H1 (cell line): ENCODE measurements at regions not wholly inside any gene's neighbourhood (a gene's known extent, or its start where the extent isn't known, plus 50 kb on each side); places are given as distances from the start of the nearest gene placed in this dataset.

ENCODE experiments used
- CTCF ChIA-PET: fragments of 300-600 bp; sonication (Branson Sonifier 250); formaldehyde crosslinking; loops from one replicate; lab custom pipeline; 2021; ENCODE audit not compliant: partially characterized antibody; lab: Charles Lee
- POLR2A ChIA-PET: fragments of 300-600 bp; sonication (Branson Sonifier 250); formaldehyde crosslinking; loops from one replicate; lab custom pipeline; 2021; ENCODE audit warnings: inconsistent platforms; ENCODE audit not compliant: partially characterized antibody; lab: Charles Lee
- DNase-seq, 2 experiments: peaks; one replicate each; pipeline versions ENCODE4 v3.0.0 to v3.0.0-alpha.2; 2010 to 2022; ENCODE audit warnings: low spot score in 2 of 2, low read depth in 1 of 2, mixed read lengths in 1 of 2
- FAIRE-seq: peaks from 2 replicates; lab custom pipeline; 2011; peaks lifted over from hg19 to GRCh38; lab: Jason Lieb, UNC
- H2AFZ ChIP-seq: 2 replicates; pipeline ENCODE4 v1.8.1; 2012; ENCODE audit warnings: low read length, inconsistent platforms
- H2AK5ac ChIP-seq: 2 replicates; pipeline ENCODE4 v1.6.1; 2013; ENCODE audit warnings: low read depth, low read length
- H2BK120ac ChIP-seq: replicated peaks from 2 replicates; pipeline ENCODE3; 2013; ENCODE audit warnings: low read depth, low read length, inconsistent platforms
- H2BK12ac ChIP-seq: 2 replicates; pipeline ENCODE4 v1.6.1; 2013; ENCODE audit warnings: low read depth, low read length
- H2BK15ac ChIP-seq: 2 replicates; pipeline ENCODE4 v1.6.1; 2013; ENCODE audit warnings: low read length
- H2BK20ac ChIP-seq: 2 replicates; pipeline ENCODE4 v1.6.1; 2013; ENCODE audit warnings: low read length
- H2BK5ac ChIP-seq: 2 replicates; pipeline ENCODE4 v1.6.1; 2013; ENCODE audit warnings: low read depth, low read length
- H3K14ac ChIP-seq: 2 replicates; pipeline ENCODE4 v1.6.1; 2013; ENCODE audit warnings: inconsistent platforms; ENCODE audit not compliant: insufficient read length
- H3K18ac ChIP-seq: 2 replicates; pipeline ENCODE4 v1.6.1; 2013; ENCODE audit warnings: low read length; ENCODE audit errors: extremely low read depth
- H3K23ac ChIP-seq: 2 replicates; pipeline ENCODE4 v1.6.1; 2013; ENCODE audit warnings: inconsistent platforms; ENCODE audit not compliant: insufficient read length
- H3K23me2 ChIP-seq: 2 replicates; pipeline ENCODE4 v1.6.1; 2013; ENCODE audit warnings: low read depth, low read length
- H3K27ac ChIP-seq: 2 replicates; pipeline ENCODE4 v1.6.1; 2011; ENCODE audit warnings: low read depth, low read length, inconsistent platforms
- H3K27me3 ChIP-seq, 4 experiments: replicated peaks in 1 of 4; 1 replicate in 1 of 4; 2 replicates in 3 of 4; pipeline versions ENCODE4 v1.6.1 to v1.8.1; 2011 to 2013; ENCODE audit warnings: low read length in 3 of 4, mild to moderate bottlenecking in 3 of 4, inconsistent platforms in 2 of 4, mixed read lengths in 2 of 4, moderate library complexity in 1 of 4; ENCODE audit not compliant: control insufficient read depth in 3 of 4, insufficient read depth in 3 of 4; ENCODE audit errors: extremely low read depth in 1 of 4
- H3K36me3 ChIP-seq, 4 experiments: 2 replicates each; pipeline versions ENCODE4 v1.6.1 to v1.8.1; 2011 to 2013; ENCODE audit warnings: mild to moderate bottlenecking in 4 of 4, low read length in 3 of 4, moderate library complexity in 2 of 4, control low read depth in 1 of 4, inconsistent platforms in 1 of 4; ENCODE audit not compliant: insufficient read depth in 4 of 4, control insufficient read depth in 2 of 4
- H3K4ac ChIP-seq: replicated peaks from 2 replicates; pipeline ENCODE3; 2013; ENCODE audit warnings: low read length, low read depth, mixed read lengths, inconsistent platforms; ENCODE audit not compliant: insufficient read length
- H3K4me1 ChIP-seq, 4 experiments: replicated peaks in 1 of 4; 1 replicate in 1 of 4; 2 replicates in 3 of 4; pipeline versions ENCODE4 v1.6.1 to v1.8.1; 2011 to 2013; ENCODE audit warnings: low read length in 3 of 4, inconsistent platforms in 2 of 4, mixed read lengths in 1 of 4; ENCODE audit not compliant: insufficient read depth in 4 of 4, control insufficient read depth in 3 of 4
- H3K4me2 ChIP-seq, 2 experiments: 2 replicates each; pipeline versions ENCODE4 v1.6.1 to v1.8.1; 2011 to 2013; ENCODE audit warnings: low read depth in 2 of 2, low read length in 2 of 2, control low read depth in 1 of 2, inconsistent platforms in 1 of 2, mild to moderate bottlenecking in 1 of 2; ENCODE audit not compliant: insufficient read depth in 1 of 2
- H3K4me3 ChIP-seq, 4 experiments: fragments of 200-600, 300-600 bp in 1 of 4; sonication (generic), shearing (Covaris generic), sonication (Bioruptor Twin) in 1 of 4; 2 replicates each; pipeline versions ENCODE4 v1.5.1 to v1.8.1; 2011 to 2016; ENCODE audit warnings: low read length in 4 of 4, low read depth in 3 of 4, control low read depth in 2 of 4, inconsistent platforms in 2 of 4, mild to moderate bottlenecking in 2 of 4, mixed read lengths in 1 of 4, moderate library complexity in 1 of 4; ENCODE audit not compliant: insufficient read depth in 2 of 4; ENCODE audit errors: extremely low read depth in 1 of 4
- H3K56ac ChIP-seq: replicated peaks from 2 replicates; pipeline ENCODE3; 2013; ENCODE audit warnings: low read depth, mild to moderate bottlenecking, mixed read lengths, low read length, inconsistent platforms; ENCODE audit not compliant: insufficient read length
- H3K79me1 ChIP-seq: 2 replicates; pipeline ENCODE4 v1.6.1; 2013; ENCODE audit warnings: low read depth, low read length, control low read depth
- H3K79me2 ChIP-seq, 2 experiments: 2 replicates each; pipeline versions ENCODE4 v1.6.1 to v1.8.1; 2012 to 2013; ENCODE audit warnings: low read length in 2 of 2, mild to moderate bottlenecking in 2 of 2, inconsistent platforms in 1 of 2; ENCODE audit not compliant: insufficient read depth in 2 of 2, control insufficient read depth in 1 of 2
- H3K9ac ChIP-seq, 4 experiments: replicated peaks in 1 of 4; 1 replicate in 1 of 4; 2 replicates in 3 of 4; pipeline versions ENCODE4 v1.6.1 to v1.8.1; 2011 to 2013; ENCODE audit warnings: low read depth in 3 of 4, low read length in 3 of 4, control low read depth in 2 of 4, mild to moderate bottlenecking in 2 of 4, moderate library complexity in 2 of 4, inconsistent platforms in 1 of 4; ENCODE audit errors: extremely low read depth in 1 of 4
- H3K9me3 ChIP-seq, 2 experiments: 2 replicates each; pipeline versions ENCODE4 v1.6.1 to v1.8.1; 2012 to 2013; ENCODE audit warnings: mild to moderate bottlenecking in 2 of 2, moderate library complexity in 2 of 2, control low read depth in 1 of 2, inconsistent platforms in 1 of 2, low read depth in 1 of 2, low read length in 1 of 2, mixed read lengths in 1 of 2; ENCODE audit not compliant: insufficient read depth in 2 of 2
- H4K20me1 ChIP-seq, 2 experiments: replicated peaks in 1 of 2; 2 replicates each; pipeline versions ENCODE3 to v1.8.1; 2011 to 2013; ENCODE audit warnings: inconsistent platforms in 2 of 2, low read length in 2 of 2, mild to moderate bottlenecking in 1 of 2; ENCODE audit not compliant: insufficient read depth in 2 of 2, control insufficient read depth in 1 of 2
- H4K5ac ChIP-seq: 2 replicates; pipeline ENCODE4 v1.6.1; 2013; ENCODE audit warnings: low read length, low read depth, mixed read lengths, inconsistent platforms; ENCODE audit not compliant: insufficient read length
- H4K8ac ChIP-seq: 2 replicates; pipeline ENCODE4 v1.8.0; 2013; ENCODE audit warnings: mild to moderate bottlenecking, moderate library complexity, low read length, inconsistent platforms; ENCODE audit not compliant: insufficient read depth; ENCODE audit errors: extremely low read depth
- H4K91ac ChIP-seq: replicated peaks from 2 replicates; pipeline ENCODE3; 2013; ENCODE audit warnings: low read length, mixed read lengths, inconsistent platforms; ENCODE audit not compliant: insufficient read length
- NANOG ChIP-seq: IDR thresholded peaks from 2 replicates; pipeline ENCODE4 v1.6.1; 2011; ENCODE audit warnings: low read length, low read depth, mild to moderate bottlenecking, inconsistent platforms; ENCODE audit not compliant: insufficient read depth, poor library complexity, severe bottlenecking
- POU5F1 ChIP-seq: IDR thresholded peaks from 2 replicates; pipeline ENCODE4 v1.6.1; 2011; ENCODE audit warnings: low read depth, mild to moderate bottlenecking, low read length, moderate library complexity
- RNF2 ChIP-seq: fragments of 200-900, 300-1000 bp; sonication (generic); IDR thresholded peaks from 2 replicates; pipeline ENCODE4 v1.7.1; 2016; ENCODE audit warnings: borderline replicate concordance, low read depth, mild to moderate bottlenecking, antibody characterized with exemption, low read length; ENCODE audit not compliant: poor library complexity, severe bottlenecking; ENCODE audit errors: missing control alignments
- SIRT6 ChIP-seq: IDR thresholded peaks from one replicate; pipeline ENCODE4 v1.7.1; 2012; ENCODE audit warnings: low read length, inconsistent platforms
- TAF7 ChIP-seq: optimal IDR thresholded peaks from 2 replicates; pipeline ENCODE3; 2011; ENCODE audit warnings: low read depth, mild to moderate bottlenecking, inconsistent platforms, low read length, moderate library complexity, borderline replicate concordance
- WGBS, 2 experiments: shearing (Covaris generic) in 1 of 2; methylation state at CpG; one replicate each; pipeline versions ENCODE4 v1.1.6 to v1.1.7; 2013 to 2015; ENCODE audit warnings: low lambda C conversion rate in 2 of 2, mixed read lengths in 2 of 2, inconsistent platforms in 1 of 2, low coverage in 1 of 2, missing lambda C conversion rate in 1 of 2; ENCODE audit not compliant: insufficient replicate concordance in 2 of 2, insufficient coverage in 1 of 2, insufficient read length in 1 of 2; ENCODE audit errors: extremely low coverage in 1 of 2, missing lambda C conversion rate in 1 of 2; 5-methylcytosine and 5-hydroxymethylcytosine counted together

- H4K5ac ChIP-seq = no peak overlapping the region
- no peaks in the 10 kb centered on the region for H3K4me1 ChIP-seq
- H3K18ac ChIP-seq = no peak overlapping the region
- no peaks in the 10 kb centered on the region for H4K20me1 ChIP-seq
- H3K23me2 ChIP-seq = no peaks in the 10 kb centered on the region
- DNase-seq = no peak
- no peak overlapping the region for H2BK20ac ChIP-seq
- no peak for FAIRE-seq
- H3K36me3 ChIP-seq = peaks cover 0 to 6% (median 1%) of the 10 kb centered on the region in 4 experiments; a peak in 2 of 8 replicates
- no peak overlapping the region for H2BK15ac ChIP-seq
- TF ChIP-seq SIRT6 = no peak
- no peak for TF ChIP-seq RNF2
- no peak for TF ChIP-seq POU5F1
- TF ChIP-seq NANOG = no peak
- TF ChIP-seq TAF7 = no peak
- 96% methylated on average over 2 of the region's 2 CpGs; no CpG with 5 or more reads in 1 of the 2 experiments for WGBS, 2 experiments
- no peak overlapping the region for H3K9ac ChIP-seq
- H3K79me2 ChIP-seq = no peaks in the 10 kb centered on the region
- H3K27ac ChIP-seq = no peak overlapping the region
- H3K14ac ChIP-seq = no peak overlapping the region
- H2AK5ac ChIP-seq = no peak overlapping the region
- H3K79me1 ChIP-seq = no peaks in the 10 kb centered on the region
- ChIA-PET CTCF (no interaction called here), POLR2A (no interaction called here)
- H2BK5ac ChIP-seq = no peak overlapping the region
- H2AFZ ChIP-seq = no peak overlapping the region
- no peak overlapping the region for H3K23ac ChIP-seq
- H3K56ac ChIP-seq = no peak overlapping the region
- no peak overlapping the region for H3K4ac ChIP-seq
- H4K91ac ChIP-seq = no peak overlapping the region
- H2BK120ac ChIP-seq = no peak overlapping the region
- no peaks in the 10 kb centered on the region for H3K9me3 ChIP-seq
- H4K8ac ChIP-seq = no peak overlapping the region
- H3K27me3 ChIP-seq = no peaks in the 10 kb centered on the region
- no peak overlapping the region for H2BK12ac ChIP-seq
- H3K4me2 ChIP-seq = no peak overlapping the region
- H3K4me3 ChIP-seq = no peak overlapping the region
These were observed 109.3 kb upstream of the NUDT6 start for GRCh38 chr4:123031664-123032063.
